ENCODE measurements at regions not wholly inside any gene's neighbourhood (a gene's known extent, or its start where the extent isn't known, plus 50 kb on each side); places are given as distances from the start of the nearest gene placed in this dataset.

DNA sequence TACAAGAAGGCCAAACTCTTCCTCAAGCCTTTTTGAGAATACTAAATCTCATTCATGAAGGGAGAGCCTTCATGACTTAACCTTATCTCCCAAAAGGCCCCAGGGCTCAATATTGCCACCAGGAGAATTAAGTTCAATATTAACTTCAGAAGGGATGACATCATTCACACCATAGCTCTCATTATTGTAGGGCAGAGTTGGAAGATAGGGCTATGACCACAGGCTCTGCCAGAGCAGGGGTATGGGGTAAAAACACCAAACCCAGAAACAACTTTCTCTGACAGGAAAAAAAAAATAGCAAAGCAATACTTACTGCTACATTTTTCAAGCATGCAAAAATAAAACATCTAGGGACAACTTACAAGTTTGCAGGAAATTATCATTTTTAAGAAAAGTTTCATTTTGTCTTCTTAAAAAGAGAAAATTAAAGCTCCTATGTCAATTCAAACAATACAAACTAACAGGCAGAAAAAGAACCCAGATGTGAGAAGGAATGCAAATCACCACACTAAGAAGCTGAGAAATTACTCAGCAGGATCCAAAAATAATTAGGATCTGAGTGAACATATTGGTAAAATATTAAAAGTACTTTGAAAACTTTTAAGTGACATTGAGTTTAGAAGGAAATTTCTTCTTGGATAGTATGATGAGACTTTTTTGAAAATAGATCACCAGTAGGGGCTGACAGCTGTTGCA lies 1156.5 kb downstream of the NCAM2 start:
- H3K4me3 ChIP-seq (ENCODE audit: low read depth, low read length): no peak overlapping the region
- no peak for DNase-seq (ENCODE audit: low read depth)
- H3K27me3 ChIP-seq (ENCODE audit: control insufficient read depth, insufficient read depth, low read length): no peaks in the 10 kb centered on the region
- ChIA-PET POLR2A (no interaction called here), CTCF (no interaction called here)
- no peaks in the 10 kb centered on the region for H3K36me3 ChIP-seq (ENCODE audit: control insufficient read depth, insufficient read depth, low read length)
- no peak for TF ChIP-seq CTCF (IDR thresholded peaks at IDR 0.05; ENCODE audit: insufficient read depth, low read depth, low read length)

DNA sequence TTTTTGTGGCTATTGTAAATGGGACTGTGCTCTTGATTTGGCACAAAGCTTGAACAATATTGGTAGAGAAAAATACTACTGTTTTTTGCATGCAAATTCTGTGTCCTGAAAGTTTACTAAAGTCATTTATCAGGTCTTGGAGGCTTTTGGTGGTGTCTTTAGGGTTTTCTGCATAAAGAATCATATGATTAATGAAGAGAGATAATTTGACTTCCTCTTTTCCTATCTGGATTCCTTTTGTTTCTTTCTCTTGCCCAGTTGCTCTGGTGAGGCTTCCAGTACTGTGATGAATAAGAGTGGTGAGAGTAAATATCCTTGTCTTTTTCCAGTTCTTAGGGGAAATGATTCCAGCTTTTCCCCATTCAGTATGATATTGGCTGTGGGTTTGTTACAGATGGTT lies 1166.7 kb downstream of the NCAM2 start:
- Histone ChIP-seq H3K27me3 (ENCODE audit: control insufficient read depth, insufficient read depth, low read length) (no peaks in the 10 kb centered on the region), H3K4me3 (ENCODE audit: low read depth, low read length) (no peak overlapping the region), H3K36me3 (ENCODE audit: control insufficient read depth, insufficient read depth, low read length) (no peaks in the 10 kb centered on the region)
- no peak for DNase-seq (ENCODE audit: low read depth)
- TF ChIP-seq CTCF (IDR thresholded peaks at IDR 0.05; ENCODE audit: insufficient read depth, low read depth, low read length): no peak
- POLR2A ChIA-PET: no interaction called here
- CTCF ChIA-PET: no interaction called here

- H3K27me3 ChIP-seq (ENCODE audit: control insufficient read depth, insufficient read depth, low read length): no peaks in the 10 kb centered on the region
- no peak overlapping the region for H3K4me3 ChIP-seq (ENCODE audit: low read depth, low read length)
- no peak for TF ChIP-seq CTCF (IDR thresholded peaks at IDR 0.05; ENCODE audit: insufficient read depth, low read depth, low read length)
- ChIA-PET CTCF (no interaction called here), POLR2A (no interaction called here)
- H3K36me3 ChIP-seq (ENCODE audit: control insufficient read depth, insufficient read depth, low read length): no peaks in the 10 kb centered on the region
- no peak for DNase-seq (ENCODE audit: low read depth)
Observed at GRCh38 chr21:22174746-22175145, 1176.5 kb downstream of the NCAM2 start.

DNA sequence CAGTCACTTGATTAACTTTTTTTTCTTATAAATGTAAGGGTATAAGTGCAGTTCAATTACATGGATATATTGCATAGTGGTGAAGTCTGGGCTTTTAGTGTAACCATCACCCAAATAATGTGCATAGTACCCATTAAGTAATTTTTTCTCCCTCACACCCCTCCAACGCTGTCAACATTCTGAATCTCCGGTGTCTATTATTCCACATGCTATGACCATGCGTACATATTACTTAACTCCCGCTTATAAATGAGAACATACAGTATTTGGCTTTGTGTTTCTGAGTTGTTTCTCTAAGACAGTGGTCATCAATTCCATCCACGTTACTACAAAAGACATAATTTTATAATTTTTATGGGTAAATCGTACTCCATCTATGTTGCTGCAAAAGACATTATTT lies 1191.1 kb downstream of the NCAM2 start:
- ChIA-PET CTCF (no interaction called here), POLR2A (no interaction called here)
- H3K36me3 ChIP-seq (ENCODE audit: control insufficient read depth, insufficient read depth, low read length): no peaks in the 10 kb centered on the region
- DNase-seq (ENCODE audit: low read depth): no peak
- TF ChIP-seq CTCF (IDR thresholded peaks at IDR 0.05; ENCODE audit: insufficient read depth, low read depth, low read length): no peak
- no peak overlapping the region for H3K4me3 ChIP-seq (ENCODE audit: low read depth, low read length)
- no peaks in the 10 kb centered on the region for H3K27me3 ChIP-seq (ENCODE audit: control insufficient read depth, insufficient read depth, low read length)

DNA sequence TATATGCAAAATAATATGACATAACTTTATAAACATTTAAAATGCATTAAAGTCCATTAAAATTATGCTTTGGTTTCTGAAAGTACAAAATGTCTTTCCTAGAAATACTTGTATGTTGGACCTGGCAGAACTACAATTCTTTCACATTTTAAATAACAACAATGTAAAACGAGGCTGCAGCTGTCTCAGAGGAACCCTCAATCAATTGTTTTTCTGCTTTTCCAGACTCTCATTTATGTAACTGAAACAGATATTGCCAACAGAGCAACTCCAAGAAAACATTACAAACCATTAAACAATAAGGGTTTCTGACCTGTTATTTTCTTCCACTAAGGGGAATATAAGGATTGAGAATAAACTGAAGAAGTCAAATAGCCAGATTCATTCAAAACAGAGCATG lies 1193.4 kb downstream of the NCAM2 start:
- no peaks in the 10 kb centered on the region for H3K36me3 ChIP-seq (ENCODE audit: control insufficient read depth, insufficient read depth, low read length)
- ChIA-PET CTCF (no interaction called here), POLR2A (no interaction called here)
- no peak for DNase-seq (ENCODE audit: low read depth)
- TF ChIP-seq CTCF (IDR thresholded peaks at IDR 0.05; ENCODE audit: insufficient read depth, low read depth, low read length): no peak
- H3K4me3 ChIP-seq (ENCODE audit: low read depth, low read length): no peak overlapping the region
- no peaks in the 10 kb centered on the region for H3K27me3 ChIP-seq (ENCODE audit: control insufficient read depth, insufficient read depth, low read length)
